ENCODE measurements at regions not wholly inside any gene's neighbourhood (a gene's known extent, or its start where the extent isn't known, plus 50 kb on each side); places are given as distances from the start of the nearest gene placed in this dataset.

- no peak overlapping the region for H3K4me3 Mint-ChIP-seq (ENCODE audit: unreplicated experiment)
- H3K79me2 ChIP-seq (ENCODE audit: insufficient read depth, low read length), result no peaks in the 10 kb centered on the region
- no peaks in the 10 kb centered on the region for H3K9me3 Mint-ChIP-seq (ENCODE audit: unreplicated experiment)
- no peaks in the 10 kb centered on the region for H4K20me1 ChIP-seq (ENCODE audit: insufficient read depth, low read length)
- H3K36me3 Mint-ChIP-seq (ENCODE audit: low read depth, unreplicated experiment), result no peaks in the 10 kb centered on the region
- TF ChIP-seq, protein P1, sequence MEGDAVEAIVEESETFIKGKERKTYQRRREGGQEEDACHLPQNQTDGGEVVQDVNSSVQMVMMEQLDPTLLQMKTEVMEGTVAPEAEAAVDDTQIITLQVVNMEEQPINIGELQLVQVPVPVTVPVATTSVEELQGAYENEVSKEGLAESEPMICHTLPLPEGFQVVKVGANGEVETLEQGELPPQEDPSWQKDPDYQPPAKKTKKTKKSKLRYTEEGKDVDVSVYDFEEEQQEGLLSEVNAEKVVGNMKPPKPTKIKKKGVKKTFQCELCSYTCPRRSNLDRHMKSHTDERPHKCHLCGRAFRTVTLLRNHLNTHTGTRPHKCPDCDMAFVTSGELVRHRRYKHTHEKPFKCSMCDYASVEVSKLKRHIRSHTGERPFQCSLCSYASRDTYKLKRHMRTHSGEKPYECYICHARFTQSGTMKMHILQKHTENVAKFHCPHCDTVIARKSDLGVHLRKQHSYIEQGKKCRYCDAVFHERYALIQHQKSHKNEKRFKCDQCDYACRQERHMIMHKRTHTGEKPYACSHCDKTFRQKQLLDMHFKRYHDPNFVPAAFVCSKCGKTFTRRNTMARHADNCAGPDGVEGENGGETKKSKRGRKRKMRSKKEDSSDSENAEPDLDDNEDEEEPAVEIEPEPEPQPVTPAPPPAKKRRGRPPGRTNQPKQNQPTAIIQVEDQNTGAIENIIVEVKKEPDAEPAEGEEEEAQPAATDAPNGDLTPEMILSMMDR (IDR thresholded peaks at IDR 0.05; ENCODE audit: insufficient read depth, low read depth, low read length), result no peak
- no peak for TF ChIP-seq EZH2 (IDR thresholded peaks at IDR 0.05; ENCODE audit: insufficient read depth, low read length)
- H3K4me1 ChIP-seq (ENCODE audit: insufficient read depth, low read length), result no peaks in the 10 kb centered on the region
- no peak overlapping the region for H2AFZ ChIP-seq (ENCODE audit: low read depth, low read length)
- no peak overlapping the region for H3K4me3 ChIP-seq (ENCODE audit: insufficient read depth, low read depth, low read length)
- no peaks in the 10 kb centered on the region for H3K4me1 Mint-ChIP-seq (ENCODE audit: low read depth, unreplicated experiment)
- no peak overlapping the region for H3K4me2 ChIP-seq (ENCODE audit: low read length)
- H3K9me3 ChIP-seq (ENCODE audit: insufficient read depth, low read depth, low read length), result no peaks in the 10 kb centered on the region
- H3K27me3 Mint-ChIP-seq (ENCODE audit: low read depth, unreplicated experiment), result peaks cover 3% of the 10 kb centered on the region
- no peak for DNase-seq (ENCODE audit: low read depth)
- H3K27me3 ChIP-seq (ENCODE audit: insufficient read depth, low read length), result no peaks in the 10 kb centered on the region
- no peak overlapping the region for H3K27ac Mint-ChIP-seq (ENCODE audit: unreplicated experiment)
- H3K36me3 ChIP-seq (ENCODE audit: insufficient read depth, low read length), result no peaks in the 10 kb centered on the region
- no peak overlapping the region for H3K27ac ChIP-seq (ENCODE audit: low read depth, low read length)
- no peak overlapping the region for H3K9ac ChIP-seq (ENCODE audit: low read length)
- no peak for FAIRE-seq
Measured at GRCh38 chr7:31258391-31258790, 82.1 kb downstream of the NEUROD6 start.

- H3K9ac ChIP-seq (ENCODE audit: low read length), result no peak overlapping the region
- H3K4me1 ChIP-seq (ENCODE audit: insufficient read depth, low read length), result no peaks in the 10 kb centered on the region
- no peaks in the 10 kb centered on the region for H3K27me3 ChIP-seq (ENCODE audit: insufficient read depth, low read length)
- no peak overlapping the region for H3K27ac Mint-ChIP-seq (ENCODE audit: unreplicated experiment)
- no peak overlapping the region for H3K4me2 ChIP-seq (ENCODE audit: low read length)
- H2AFZ ChIP-seq (ENCODE audit: low read depth, low read length), result no peak overlapping the region
- H3K27ac ChIP-seq (ENCODE audit: low read depth, low read length), result no peak overlapping the region
- no peaks in the 10 kb centered on the region for H3K79me2 ChIP-seq (ENCODE audit: insufficient read depth, low read length)
- DNase-seq (ENCODE audit: low read depth) (no peak), FAIRE-seq (no peak)
- no peaks in the 10 kb centered on the region for H3K4me1 Mint-ChIP-seq (ENCODE audit: low read depth, unreplicated experiment)
- H3K9me3 Mint-ChIP-seq (ENCODE audit: unreplicated experiment), result no peaks in the 10 kb centered on the region
- no peaks in the 10 kb centered on the region for H3K9me3 ChIP-seq (ENCODE audit: insufficient read depth, low read depth, low read length)
- H4K20me1 ChIP-seq (ENCODE audit: insufficient read depth, low read length), result no peaks in the 10 kb centered on the region
- no peak overlapping the region for H3K4me3 Mint-ChIP-seq (ENCODE audit: unreplicated experiment)
- TF ChIP-seq, protein P1 (IDR thresholded peaks at IDR 0.05; ENCODE audit: insufficient read depth, low read depth, low read length), result no peak
- no peak for TF ChIP-seq EZH2 (IDR thresholded peaks at IDR 0.05; ENCODE audit: insufficient read depth, low read length)
- no peaks in the 10 kb centered on the region for H3K36me3 ChIP-seq (ENCODE audit: insufficient read depth, low read length)
- H3K36me3 Mint-ChIP-seq (ENCODE audit: low read depth, unreplicated experiment), result no peaks in the 10 kb centered on the region
- no peak overlapping the region for H3K4me3 ChIP-seq (ENCODE audit: insufficient read depth, low read depth, low read length)
- H3K27me3 Mint-ChIP-seq (ENCODE audit: low read depth, unreplicated experiment), result peaks cover 2% of the 10 kb centered on the region
Measured at GRCh38 chr7:31256506-31256905, 84.0 kb downstream of the NEUROD6 start.

DNA sequence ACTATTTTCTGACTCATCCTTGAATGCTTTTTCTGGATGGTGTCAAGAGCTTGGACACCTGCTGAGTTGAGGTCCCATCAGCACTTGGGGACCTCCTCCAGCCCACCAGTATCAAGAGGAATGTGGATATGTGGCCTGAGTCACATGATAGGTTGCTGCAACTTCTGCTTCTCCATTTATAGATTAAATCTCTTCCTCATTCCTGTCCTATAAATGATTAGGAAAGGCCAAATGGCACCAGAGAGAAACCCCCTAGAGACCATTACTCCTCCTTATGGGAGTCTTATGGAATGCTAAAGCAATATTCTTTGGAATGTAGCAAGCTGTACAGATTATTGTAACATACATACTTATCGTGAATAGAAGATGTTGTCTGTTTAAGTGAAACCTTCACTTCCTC lies 85.6 kb downstream of the NEUROD6 start:
- Histone ChIP-seq H3K9ac (ENCODE audit: low read length) (no peak overlapping the region), H3K4me3 (ENCODE audit: insufficient read depth, low read depth, low read length) (no peak overlapping the region), H2AFZ (ENCODE audit: low read depth, low read length) (no peak overlapping the region), H4K20me1 (ENCODE audit: insufficient read depth, low read length) (no peaks in the 10 kb centered on the region), H3K4me1 (ENCODE audit: insufficient read depth, low read length) (no peaks in the 10 kb centered on the region), H3K9me3 (ENCODE audit: insufficient read depth, low read depth, low read length) (no peaks in the 10 kb centered on the region), H3K4me2 (ENCODE audit: low read length) (no peak overlapping the region), H3K27me3 (ENCODE audit: insufficient read depth, low read length) (no peaks in the 10 kb centered on the region), H3K36me3 (ENCODE audit: insufficient read depth, low read length) (no peaks in the 10 kb centered on the region), H3K79me2 (ENCODE audit: insufficient read depth, low read length) (no peaks in the 10 kb centered on the region), H3K27ac (ENCODE audit: low read depth, low read length) (no peak overlapping the region)
- TF ChIP-seq, protein P1 (IDR thresholded peaks at IDR 0.05; ENCODE audit: insufficient read depth, low read depth, low read length), result no peak
- TF ChIP-seq EZH2 (IDR thresholded peaks at IDR 0.05; ENCODE audit: insufficient read depth, low read length), result no peak
- FAIRE-seq (no peak), DNase-seq (ENCODE audit: low read depth) (no peak)
- no peaks in the 10 kb centered on the region for H3K9me3 Mint-ChIP-seq (ENCODE audit: unreplicated experiment)
- H3K27me3 Mint-ChIP-seq (ENCODE audit: low read depth, unreplicated experiment), result no peaks in the 10 kb centered on the region
- no peak overlapping the region for H3K4me3 Mint-ChIP-seq (ENCODE audit: unreplicated experiment)
- H3K4me1 Mint-ChIP-seq (ENCODE audit: low read depth, unreplicated experiment), result no peaks in the 10 kb centered on the region
- no peaks in the 10 kb centered on the region for H3K36me3 Mint-ChIP-seq (ENCODE audit: low read depth, unreplicated experiment)
- H3K27ac Mint-ChIP-seq (ENCODE audit: unreplicated experiment), result no peak overlapping the region

Data from astrocyte (in vitro differentiated cells and primary cell).